Neutrophil (primary cell): ENCODE measurements at regions not wholly inside any gene's neighbourhood (a gene's known extent, or its start where the extent isn't known, plus 50 kb on each side); places are given as distances from the start of the nearest gene placed in this dataset.
"Not testable (repeated sequence)": the region's sequence is repeated elsewhere in the genome, so short reads cannot be mapped to it uniquely, and the experiment has no call there.

Experiments used
- H3K27ac ChIP-seq: fragments of 200-600 bp; sonication (generic); 2 replicates; pipeline ENCODE4 v1.5.1; 2016; ENCODE audit warnings: mild to moderate bottlenecking, moderate library complexity
- H3K27me3 ChIP-seq: fragments of 200-600 bp; sonication (generic); 2 replicates; pipeline ENCODE4 v1.6.0; 2016; ENCODE audit warnings: mild to moderate bottlenecking
- H3K36me3 ChIP-seq: fragments of 200-600 bp; sonication (generic); 2 replicates; pipeline ENCODE4 v1.5.1; 2017
- H3K4me1 ChIP-seq, 2 experiments: fragments of 200-600 bp in 1 of 2; sonication (generic) in 1 of 2; 1 replicate in 1 of 2; 2 replicates in 1 of 2; pipeline versions ENCODE4 v1.5.1 to v1.6.1; 2013 to 2016; ENCODE audit warnings: low read depth in 1 of 2, low read length in 1 of 2, mild to moderate bottlenecking in 1 of 2, moderate library complexity in 1 of 2; ENCODE audit not compliant: control insufficient read depth in 1 of 2, insufficient read depth in 1 of 2
- H3K4me3 ChIP-seq, 2 experiments: fragments of 200-600 bp in 1 of 2; sonication (generic) in 1 of 2; 1 replicate in 1 of 2; 2 replicates in 1 of 2; pipeline ENCODE4 v1.5.1; 2013 to 2016; ENCODE audit warnings: low read depth in 1 of 2, low read length in 1 of 2, mild to moderate bottlenecking in 1 of 2, moderate library complexity in 1 of 2
- H3K9me3 ChIP-seq: fragments of 200-600 bp; sonication (generic); 2 replicates; pipeline ENCODE4 v1.5.1; 2016
- TF ChIP-seq, protein P1 (sequence below): fragments of 200-600 bp; sonication (generic); IDR thresholded peaks from 2 replicates; pipeline ENCODE4 v1.5.1; 2016; ENCODE audit warnings: antibody characterized with exemption

DNA sequence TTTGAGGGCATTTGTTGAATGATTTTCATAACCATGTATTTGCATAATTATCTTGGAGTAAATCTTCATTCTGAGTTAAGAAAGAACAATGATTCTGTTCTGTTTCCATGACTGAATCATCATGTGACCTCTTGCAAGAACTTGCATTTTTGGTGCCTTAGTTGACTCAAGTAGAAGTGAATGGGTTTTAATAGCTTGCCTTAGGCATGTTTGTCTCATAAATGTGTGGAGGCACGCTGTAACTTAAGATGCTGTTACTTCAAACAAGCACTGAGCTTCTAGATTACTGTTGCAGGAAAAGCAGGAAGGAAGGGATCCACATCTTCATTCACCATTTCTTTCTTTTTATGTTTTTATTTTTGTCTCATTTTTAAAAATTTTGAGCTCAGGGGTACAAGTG lies 875.8 kb downstream of the PRIM2 start:
- H3K4me3 ChIP-seq, H3K27ac ChIP-seq, H3K27me3 ChIP-seq, H3K9me3 ChIP-seq, H3K36me3 ChIP-seq, H3K4me1 ChIP-seq: not testable (repeated sequence)

DNA sequence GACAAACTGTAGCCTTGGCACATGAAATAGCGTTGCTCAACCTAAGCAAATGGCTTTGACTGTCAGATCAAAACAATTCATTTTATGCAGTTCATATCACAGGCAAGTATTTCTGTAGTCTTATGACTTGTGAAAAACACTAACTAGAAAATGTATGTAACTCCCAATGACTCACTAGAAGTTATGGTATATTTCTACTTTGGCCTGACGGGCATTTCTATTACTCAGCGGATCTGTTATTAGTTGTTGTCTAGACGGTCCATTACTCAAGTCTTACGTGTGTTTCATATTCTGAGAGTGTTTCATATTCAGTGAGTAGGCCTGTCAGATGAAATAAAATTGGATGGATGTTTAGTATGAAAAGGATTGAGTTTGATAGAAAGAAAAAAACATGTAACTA lies 880.9 kb downstream of the PRIM2 start:
- H3K27ac ChIP-seq = no peak overlapping the region
- H3K36me3 ChIP-seq = no peaks in the 10 kb centered on the region
- no peaks in the 10 kb centered on the region for H3K9me3 ChIP-seq
- TF ChIP-seq, protein P1, sequence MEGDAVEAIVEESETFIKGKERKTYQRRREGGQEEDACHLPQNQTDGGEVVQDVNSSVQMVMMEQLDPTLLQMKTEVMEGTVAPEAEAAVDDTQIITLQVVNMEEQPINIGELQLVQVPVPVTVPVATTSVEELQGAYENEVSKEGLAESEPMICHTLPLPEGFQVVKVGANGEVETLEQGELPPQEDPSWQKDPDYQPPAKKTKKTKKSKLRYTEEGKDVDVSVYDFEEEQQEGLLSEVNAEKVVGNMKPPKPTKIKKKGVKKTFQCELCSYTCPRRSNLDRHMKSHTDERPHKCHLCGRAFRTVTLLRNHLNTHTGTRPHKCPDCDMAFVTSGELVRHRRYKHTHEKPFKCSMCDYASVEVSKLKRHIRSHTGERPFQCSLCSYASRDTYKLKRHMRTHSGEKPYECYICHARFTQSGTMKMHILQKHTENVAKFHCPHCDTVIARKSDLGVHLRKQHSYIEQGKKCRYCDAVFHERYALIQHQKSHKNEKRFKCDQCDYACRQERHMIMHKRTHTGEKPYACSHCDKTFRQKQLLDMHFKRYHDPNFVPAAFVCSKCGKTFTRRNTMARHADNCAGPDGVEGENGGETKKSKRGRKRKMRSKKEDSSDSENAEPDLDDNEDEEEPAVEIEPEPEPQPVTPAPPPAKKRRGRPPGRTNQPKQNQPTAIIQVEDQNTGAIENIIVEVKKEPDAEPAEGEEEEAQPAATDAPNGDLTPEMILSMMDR = no peak
- H3K4me3 ChIP-seq = no peak overlapping the region
- H3K4me1 ChIP-seq = no peaks in the 10 kb centered on the region
- H3K27me3 ChIP-seq = no peaks in the 10 kb centered on the region

DNA sequence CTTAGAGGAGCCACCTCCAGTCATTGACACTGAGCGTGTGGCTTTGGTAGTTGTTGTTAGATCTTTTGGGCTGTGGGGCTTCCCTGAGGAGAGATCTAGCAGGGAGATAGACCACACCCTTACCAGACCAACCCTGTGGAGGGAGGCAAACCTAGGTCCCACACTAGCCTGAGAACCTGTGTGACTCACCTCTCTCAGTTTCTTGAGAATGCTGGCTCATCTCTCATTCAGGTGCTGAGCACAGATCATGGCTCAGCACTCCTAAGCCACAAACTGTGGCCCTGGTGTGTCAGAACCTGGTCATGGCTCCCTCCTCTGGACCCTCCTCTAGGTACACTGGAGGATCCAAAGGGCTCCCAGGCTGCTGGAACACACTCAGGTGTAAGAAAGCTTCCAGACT lies 919.7 kb downstream of the PRIM2 start:
- not testable (repeated sequence) for H3K4me1 ChIP-seq, H3K9me3 ChIP-seq, H3K27me3 ChIP-seq, H3K36me3 ChIP-seq, H3K4me3 ChIP-seq, H3K27ac ChIP-seq

DNA sequence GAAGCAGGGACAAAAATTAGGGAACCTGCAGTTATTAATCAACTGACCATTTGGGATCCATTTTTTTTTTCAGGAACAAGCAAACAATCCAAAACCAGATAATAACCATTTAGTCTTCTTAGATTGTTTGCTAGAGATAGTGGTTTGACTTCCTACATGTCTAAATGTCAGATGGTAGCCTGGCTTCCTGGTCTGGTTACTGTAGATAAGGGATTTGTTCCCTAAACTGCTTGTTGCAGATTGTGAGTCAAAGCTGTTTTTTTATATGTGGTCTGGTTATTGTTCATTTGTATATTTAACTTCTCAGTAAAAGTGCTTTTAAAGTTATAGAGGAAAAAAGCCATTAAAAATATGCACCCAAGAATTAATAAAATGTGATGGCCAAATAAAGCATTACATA lies 921.0 kb downstream of the PRIM2 start:
- H3K36me3 ChIP-seq = not testable (repeated sequence)

DNA sequence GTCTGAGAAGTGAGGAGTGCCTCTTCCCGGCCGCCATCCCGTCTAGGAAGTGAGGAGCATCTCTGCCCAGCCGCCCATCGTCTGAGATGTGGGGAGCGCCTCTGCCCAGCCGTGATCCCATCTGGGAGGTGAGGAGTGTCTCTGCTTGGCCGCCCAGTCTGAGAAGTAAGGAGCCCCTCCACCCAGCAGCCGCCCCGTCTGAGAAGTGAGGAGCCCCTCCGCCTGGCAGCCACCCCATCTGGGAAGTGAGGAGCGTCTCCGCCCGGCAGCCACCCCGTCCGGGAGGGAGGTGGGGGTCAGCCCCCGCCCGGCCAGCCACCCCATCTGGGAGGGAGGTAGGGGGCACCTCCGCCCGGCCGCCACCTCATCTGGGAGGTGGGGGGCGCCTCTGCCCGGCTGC lies 940.2 kb downstream of the PRIM2 start:
- not testable (repeated sequence) for H3K9me3 ChIP-seq, H3K27ac ChIP-seq, H3K36me3 ChIP-seq, H3K4me1 ChIP-seq, H3K4me3 ChIP-seq, H3K27me3 ChIP-seq

More for the DNA sequence above, 921.0 kb downstream of the PRIM2 start:
- not testable (repeated sequence) for H3K27ac ChIP-seq, H3K4me1 ChIP-seq, H3K9me3 ChIP-seq, H3K4me3 ChIP-seq, H3K27me3 ChIP-seq

DNA sequence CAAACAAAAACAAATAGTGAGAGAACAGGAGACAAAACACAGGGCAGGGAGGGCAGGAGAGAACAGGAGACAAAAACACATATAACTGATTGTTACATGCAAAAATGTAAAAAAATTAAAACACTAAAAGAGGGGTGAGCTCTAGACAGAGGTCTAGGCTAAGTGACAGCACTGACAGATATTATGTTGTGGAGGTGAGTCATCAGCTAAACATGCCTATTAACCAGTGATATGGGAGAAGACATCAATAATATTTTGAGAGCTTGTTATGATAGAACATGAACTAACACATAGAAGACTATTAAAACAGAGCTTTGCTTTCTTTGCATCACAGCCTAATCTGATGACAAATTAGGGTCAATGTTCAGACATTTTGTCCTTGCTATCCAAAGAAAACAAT lies 972.7 kb downstream of the PRIM2 start:
- no peaks in the 10 kb centered on the region for H3K27me3 ChIP-seq
- H3K27ac ChIP-seq = no peak overlapping the region
- TF ChIP-seq, protein P1 = no peak
- H3K4me1 ChIP-seq = no peaks in the 10 kb centered on the region
- H3K4me3 ChIP-seq = no peak overlapping the region
- H3K36me3 ChIP-seq = no peaks in the 10 kb centered on the region
- H3K9me3 ChIP-seq = no peaks in the 10 kb centered on the region

DNA sequence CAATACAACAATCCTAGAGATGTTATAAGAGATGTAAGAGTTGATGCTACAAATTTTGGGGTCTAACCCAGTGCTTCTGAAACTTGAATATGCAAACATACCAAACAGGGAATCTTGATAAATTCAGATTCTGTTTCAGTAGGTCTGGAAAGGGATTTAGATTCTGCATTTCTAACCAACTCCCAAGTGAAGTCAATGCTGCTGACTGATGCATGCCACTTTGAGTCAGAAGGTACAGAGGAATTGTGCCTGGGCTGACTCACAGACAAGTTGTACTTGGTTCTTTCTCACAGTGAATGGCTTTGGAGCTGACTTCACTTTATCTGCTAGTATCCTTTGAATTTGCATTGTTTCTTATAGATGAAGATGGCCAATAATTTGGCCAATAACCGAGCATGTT lies 973.9 kb downstream of the PRIM2 start:
- H3K9me3 ChIP-seq, H3K4me3 ChIP-seq, H3K27ac ChIP-seq, H3K4me1 ChIP-seq, H3K27me3 ChIP-seq, H3K36me3 ChIP-seq: not testable (repeated sequence)

DNA sequence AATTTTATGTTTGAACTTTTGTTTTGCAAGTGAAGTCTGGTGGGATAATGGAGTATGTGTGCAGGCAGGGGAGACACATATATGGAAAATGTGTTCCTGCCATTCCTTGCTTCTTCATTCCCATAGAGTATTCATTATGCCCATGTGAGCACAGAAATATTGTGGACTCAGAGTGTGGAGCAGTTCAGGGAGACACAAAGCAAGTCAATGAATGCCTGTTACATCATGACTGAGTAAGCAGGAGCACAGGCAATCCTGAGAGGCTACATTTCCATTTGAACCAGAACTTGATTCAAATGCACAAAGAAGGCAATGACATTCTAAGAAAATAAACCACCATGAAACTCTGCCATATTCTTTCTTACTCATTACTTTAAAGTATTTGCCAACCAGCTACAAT lies 990.5 kb downstream of the PRIM2 start:
- not testable (repeated sequence) for H3K9me3 ChIP-seq, H3K4me1 ChIP-seq, H3K27me3 ChIP-seq, H3K36me3 ChIP-seq, H3K4me3 ChIP-seq, H3K27ac ChIP-seq

DNA sequence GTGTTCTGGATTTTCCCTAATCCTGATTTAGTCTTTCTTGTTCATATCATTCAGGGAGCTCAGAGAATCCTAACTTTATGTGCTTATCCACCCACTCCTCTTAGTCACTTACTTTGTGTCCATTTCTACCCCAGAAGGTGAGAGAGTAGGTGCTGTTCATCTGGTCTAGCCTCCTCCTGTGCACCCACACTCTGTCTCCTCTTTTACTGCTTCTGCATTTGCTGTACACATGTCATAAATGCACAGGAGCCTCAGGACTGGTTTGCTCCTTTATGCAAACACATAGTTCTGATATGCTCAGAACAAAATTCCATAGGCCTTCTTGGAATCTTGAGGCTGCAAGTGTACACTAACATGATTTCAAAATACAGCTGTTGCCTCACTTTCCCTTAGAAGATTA lies 1014.7 kb downstream of the PRIM2 start:
- H3K36me3 ChIP-seq, H3K4me3 ChIP-seq, H3K27me3 ChIP-seq, H3K9me3 ChIP-seq, H3K27ac ChIP-seq, H3K4me1 ChIP-seq: not testable (repeated sequence)

DNA sequence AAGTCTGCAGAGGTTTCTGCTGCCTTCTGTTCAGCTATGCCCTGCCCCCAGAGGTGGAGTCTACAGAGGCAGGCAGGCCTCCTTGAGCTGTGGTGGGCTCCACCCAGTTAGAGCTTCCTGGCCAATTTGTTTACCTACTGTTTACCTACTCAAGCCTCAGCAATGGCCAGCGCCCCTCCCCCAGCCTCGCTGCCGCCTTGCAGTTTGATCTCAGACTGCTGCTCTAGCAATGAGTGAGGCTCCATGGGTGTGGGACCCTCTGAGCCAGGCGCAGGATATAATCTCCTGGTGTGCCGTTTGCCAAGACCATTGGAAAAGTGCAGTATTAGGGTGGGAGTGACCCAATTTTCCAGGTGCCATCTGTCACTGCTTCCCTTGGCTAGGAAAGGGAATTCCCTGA lies 1024.9 kb downstream of the PRIM2 start:
- not testable (repeated sequence) for H3K4me3 ChIP-seq, H3K36me3 ChIP-seq, H3K27ac ChIP-seq

DNA sequence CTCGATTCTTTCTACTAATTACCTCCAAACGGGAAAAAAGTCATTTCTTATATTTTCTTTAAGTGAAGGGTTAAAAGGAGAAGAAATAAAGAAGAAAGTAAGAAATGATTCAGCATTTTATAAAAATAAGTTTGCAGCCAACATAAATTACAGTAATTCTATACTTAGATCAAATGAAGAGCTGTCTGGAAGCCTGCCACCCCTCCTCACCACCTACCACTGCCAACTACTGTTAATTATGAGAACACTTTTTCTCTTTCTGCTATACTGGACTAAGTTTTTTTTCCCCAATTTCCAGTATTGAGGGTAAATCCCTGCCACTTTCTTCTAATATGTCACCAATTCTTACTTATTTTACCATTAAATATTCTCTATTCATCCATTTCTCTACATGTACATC lies 1030.1 kb downstream of the PRIM2 start:
- not testable (repeated sequence) for H3K9me3 ChIP-seq, H3K27ac ChIP-seq, H3K27me3 ChIP-seq, H3K4me3 ChIP-seq, H3K36me3 ChIP-seq, H3K4me1 ChIP-seq

More for the DNA sequence above, 1024.9 kb downstream of the PRIM2 start:
- not testable (repeated sequence) for H3K27me3 ChIP-seq, H3K4me1 ChIP-seq, H3K9me3 ChIP-seq

DNA sequence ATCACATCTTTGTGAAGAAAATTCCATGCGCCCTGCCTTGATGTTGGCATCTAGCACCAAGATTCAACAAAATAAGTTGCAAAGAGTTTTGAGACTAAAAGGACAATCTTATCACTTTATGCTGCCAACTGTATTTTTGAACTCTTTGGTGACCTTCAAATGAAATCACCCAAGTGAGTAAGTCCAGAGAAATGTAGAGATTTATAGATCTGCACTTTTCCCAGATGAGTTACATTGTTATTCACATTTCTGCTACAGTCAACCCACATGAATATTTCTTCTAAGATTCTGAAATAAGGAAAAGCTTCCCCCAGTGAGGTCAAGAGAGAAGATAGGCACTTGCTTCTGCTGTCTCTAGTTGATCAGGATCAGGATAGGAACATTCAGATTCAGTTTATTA lies 1034.2 kb downstream of the PRIM2 start:
- not testable (repeated sequence) for H3K27me3 ChIP-seq, H3K4me1 ChIP-seq, H3K4me3 ChIP-seq, H3K9me3 ChIP-seq, H3K36me3 ChIP-seq, H3K27ac ChIP-seq

DNA sequence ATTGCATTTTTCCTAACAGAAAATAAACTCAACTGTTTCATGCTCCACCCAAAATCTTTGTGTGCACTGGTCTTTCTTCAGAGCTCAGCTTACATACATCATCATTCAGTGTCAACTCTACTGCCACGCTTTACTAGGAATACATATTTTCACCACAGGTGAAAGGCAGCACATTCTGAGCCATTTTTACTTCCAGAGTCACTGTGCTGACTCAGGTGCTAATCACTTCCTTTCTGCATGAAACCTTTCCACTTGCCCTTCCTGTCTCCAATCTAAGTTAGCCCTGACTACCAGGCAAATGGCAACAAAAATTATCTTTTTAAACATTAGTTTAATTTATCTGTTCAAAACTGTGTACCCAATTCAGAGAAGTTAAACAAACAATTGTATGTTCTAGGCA lies 1041.0 kb downstream of the PRIM2 start:
- H3K9me3 ChIP-seq, H3K27ac ChIP-seq, H3K27me3 ChIP-seq, H3K4me3 ChIP-seq, H3K36me3 ChIP-seq, H3K4me1 ChIP-seq: not testable (repeated sequence)
